Transverse colon (tissue), 3 donors: ENCODE measurements at regions not wholly inside any gene's neighbourhood (a gene's known extent, or its start where the extent isn't known, plus 50 kb on each side); places are given as distances from the start of the nearest gene placed in this dataset.

ENCODE experiments used
- CTCF ChIP-seq, 5 experiments: fragments of 200-600 bp in 3 of 5; fragments of 450-650 bp in 2 of 5; sonication (generic) in 3 of 5; IDR thresholded peaks; 1 replicate in 2 of 5; 2 replicates in 3 of 5; pipeline ENCODE4 v1.5.1; 2016 to 2017; ENCODE audit warnings: antibody characterized with exemption in 5 of 5, inconsistent platforms in 3 of 5, mild to moderate bottlenecking in 2 of 5, moderate library complexity in 1 of 5
- POLR2A ChIP-seq: fragments of 450-650 bp; IDR thresholded peaks from one replicate; pipeline ENCODE4 v1.6.1; 2016; ENCODE audit warnings: antibody characterized with exemption, mild to moderate bottlenecking, moderate library complexity

- TF ChIP-seq CTCF (IDR thresholded peaks at IDR 0.05) (no peak), POLR2A (no peak)
Observed at GRCh38 chr5:18252559-18252958, 618.3 kb downstream of the TAF11L14 start.
